Psoas muscle (tissue), 7 donors: ENCODE measurements at regions not wholly inside any gene's neighbourhood (a gene's known extent, or its start where the extent isn't known, plus 50 kb on each side); places are given as distances from the start of the nearest gene placed in this dataset.

Source experiments
- ATAC-seq, 4 donors: fragments of 200-7000 bp; cut with Tn5 transposase; one replicate each; pipeline ENCODE4 v1.9.1; 2020; ENCODE audit warnings: moderate library complexity in 3 of 4, mild to moderate bottlenecking in 2 of 4
- DNase-seq, 2 donors: peaks; one replicate each; pipeline ENCODE4 v3.0.0-alpha.2; 2020
- H3K27ac ChIP-seq: fragments of 200-600 bp; one replicate; pipeline ENCODE4 v1.8.0; 2022
- H3K27me3 ChIP-seq, 3 donors: fragments of 200-600 bp in 1 of 3; one replicate each; pipeline versions ENCODE4 v1.6.1 to v1.8.0; 2013 to 2022; ENCODE audit warnings: low read length in 2 of 3, mild to moderate bottlenecking in 2 of 3, moderate library complexity in 1 of 3; ENCODE audit not compliant: insufficient read depth in 3 of 3
- H3K36me3 ChIP-seq, 2 donors: fragments of 200-600 bp in 1 of 2; one replicate each; pipeline versions ENCODE4 v1.6.1 to v1.8.0; 2013 to 2022; ENCODE audit warnings: low read depth in 1 of 2, mild to moderate bottlenecking in 1 of 2, moderate library complexity in 1 of 2; ENCODE audit not compliant: insufficient read depth in 1 of 2
- H3K4me1 ChIP-seq: fragments of 200-600 bp; one replicate; pipeline ENCODE4 v1.8.0; 2022
- H3K4me3 ChIP-seq: fragments of 200-600 bp; one replicate; pipeline ENCODE4 v1.8.0; 2022; ENCODE audit warnings: mild to moderate bottlenecking
- H3K9me3 ChIP-seq: fragments of 200-600 bp; one replicate; pipeline ENCODE4 v1.8.0; 2022
- CTCF ChIP-seq: fragments of 200-600 bp; IDR thresholded peaks from one replicate; pipeline ENCODE4 v1.8.0; 2022; ENCODE audit warnings: antibody characterized with exemption
- WGBS, 3 donors: extraction: QIAGEN DNeasy Blood & Tissue Kit; methylation state at CpG; one replicate each; pipeline versions ENCODE4 v1.1.6 to v1.1.7; 2013; 5-methylcytosine and 5-hydroxymethylcytosine counted together
- intact Hi-C, 2 donors: fragments of 100-400 bp; cut with DNase I; formaldehyde crosslinking; loops; one replicate each; pipeline versions ENCODE4 v1.11.0 to v1.14.2; 2022
- donor health status: healthy with polysubstance abuse.
- donor health status: DM: no; HTN: no; CAD: no; lungs with moderate emphysema.
- donor health status: Bipolar disorder and iron deficiency.
- donor health status: healthy.
- donor health status: DM: yes; HTN: yes; CAD: no.
- donor health status: DM: no; HTN: no; CAD: no.
- donor health status: DM: yes; HTN: yes; CAD: no.

GRCh38 chr13:112124141-112124540 lies 57.2 kb downstream of the SOX1 start:
- Histone ChIP-seq H3K27ac (no peak overlapping the region), H3K4me1 (no peaks in the 10 kb centered on the region), H3K27me3 (peaks cover 0 to 20% (median 0%) of the 10 kb centered on the region in 3 donors), H3K9me3 (no peaks in the 10 kb centered on the region), H3K36me3 (no peaks in the 10 kb centered on the region), H3K4me3 (no peak overlapping the region)
- intact Hi-C loops, result no loop called here
- DNase-seq, result no peak
- no peak for ATAC-seq
- no peak for TF ChIP-seq CTCF
- WGBS, 3 donors, result 15 to 19% (median 17%) methylated on average over 5 of the region's 5 CpGs

GRCh38 chr13:112127564-112128330 lies 60.8 kb downstream of the SOX1 start:
- ATAC-seq, result no peak
- intact Hi-C loops, result no loop called here
- Histone ChIP-seq H3K36me3 (no peaks in the 10 kb centered on the region), H3K9me3 (no peaks in the 10 kb centered on the region), H3K4me3 (no peak overlapping the region), H3K27ac (no peak overlapping the region), H3K4me1 (no peaks in the 10 kb centered on the region), H3K27me3 (peaks cover 0 to 28% (median 3%) of the 10 kb centered on the region in 3 donors)
- WGBS, 3 donors, result 41 to 52% (median 44%) methylated on average over 15 of the region's 15 CpGs
- DNase-seq, result no peak
- TF ChIP-seq CTCF, result no peak

- TF ChIP-seq CTCF, result no peak
- Histone ChIP-seq H3K4me1 (no peaks in the 10 kb centered on the region), H3K9me3 (no peaks in the 10 kb centered on the region), H3K36me3 (no peaks in the 10 kb centered on the region), H3K27ac (no peak overlapping the region), H3K4me3 (no peak overlapping the region), H3K27me3 (peaks cover 0 to 28% (median 3%) of the 10 kb centered on the region in 3 donors)
- intact Hi-C loops, result no loop called here
- no peak for ATAC-seq
- WGBS, 3 donors, result 72 to 78% (median 75%) methylated on average over 8 of the region's 8 CpGs
- no peak for DNase-seq
Observed at GRCh38 chr13:112128331-112128610, 61.3 kb downstream of the SOX1 start.

DNA sequence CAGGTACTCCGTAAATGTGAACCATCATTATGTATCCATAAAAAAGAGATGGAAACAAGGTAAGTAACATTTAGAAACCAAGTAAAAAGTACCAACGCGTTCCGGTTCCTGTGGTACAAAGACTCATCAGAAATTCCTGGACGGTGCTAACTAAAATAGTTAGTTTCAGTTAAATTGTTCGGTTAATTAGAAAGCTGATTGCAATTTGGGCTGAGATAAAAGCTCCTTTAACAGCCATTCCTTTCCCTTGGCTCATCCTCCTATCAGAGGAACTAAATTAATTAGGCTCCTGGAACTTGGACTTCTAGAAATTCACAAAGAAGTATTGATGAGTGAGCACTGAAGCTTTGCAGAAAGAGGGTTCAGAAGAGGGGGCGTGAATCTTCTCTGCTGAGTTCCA lies 63.5 kb downstream of the SOX1 start:
- Histone ChIP-seq H3K4me1 (no peaks in the 10 kb centered on the region), H3K36me3 (no peaks in the 10 kb centered on the region), H3K4me3 (no peak overlapping the region), H3K9me3 (no peaks in the 10 kb centered on the region), H3K27me3 (peaks cover 0 to 27% (median 5%) of the 10 kb centered on the region in 3 donors), H3K27ac (no peak overlapping the region)
- intact Hi-C loops, result no loop called here
- no peak for ATAC-seq
- no peak for DNase-seq
- TF ChIP-seq CTCF, result no peak
- 93 to 95% (median 93%) methylated on average over 7 of the region's 7 CpGs for WGBS, 3 donors
